ACC112 (cell line): ENCODE measurements at regions not wholly inside any gene's neighbourhood (a gene's known extent, or its start where the extent isn't known, plus 50 kb on each side); places are given as distances from the start of the nearest gene placed in this dataset.

ENCODE experiments used
- H2AFZ ChIP-seq: fragments of 200-600 bp; sonication (generic); one replicate; pipeline ENCODE4 v1.6.0; 2017; ENCODE audit warnings: antibody characterized with exemption, low read length; ENCODE audit not compliant: unreplicated experiment
- H3K27ac ChIP-seq: fragments of 200-600 bp; sonication (generic); 2 replicates; pipeline ENCODE4 v1.5.1; 2014; ENCODE audit warnings: low read depth, mild to moderate bottlenecking, antibody characterized with exemption, low read length, moderate library complexity
- H3K27me3 ChIP-seq: fragments of 200-600 bp; sonication (generic); 2 replicates; pipeline ENCODE4 v1.6.1; 2014; ENCODE audit warnings: mild to moderate bottlenecking, antibody characterized with exemption, low read length, moderate library complexity, mixed read lengths; ENCODE audit not compliant: insufficient read depth
- H3K36me3 ChIP-seq: fragments of 200-600 bp; sonication (generic); 2 replicates; pipeline ENCODE4 v1.6.1; 2016; ENCODE audit warnings: mild to moderate bottlenecking, antibody characterized with exemption, low read length, moderate library complexity, mixed read lengths; ENCODE audit not compliant: insufficient read depth
- H3K4me1 ChIP-seq: fragments of 200-600 bp; sonication (generic); one replicate; pipeline ENCODE4 v1.6.1; 2016; ENCODE audit warnings: low read length, mixed read lengths; ENCODE audit not compliant: insufficient read depth, unreplicated experiment, control insufficient read depth
- H3K4me3 ChIP-seq: fragments of 200-600 bp; sonication (generic); 2 replicates; pipeline ENCODE4 v1.5.1; 2014; ENCODE audit warnings: mild to moderate bottlenecking, low read depth, low read length
- H3K79me2 ChIP-seq: fragments of 200-600 bp; sonication (generic); one replicate; pipeline ENCODE4 v1.6.0; 2016; ENCODE audit warnings: low read length; ENCODE audit not compliant: control insufficient read depth, unreplicated experiment, insufficient read depth

- no peak overlapping the region for H3K4me3 ChIP-seq
- no peak overlapping the region for H3K27ac ChIP-seq
- no peaks in the 10 kb centered on the region for H3K36me3 ChIP-seq
- H2AFZ ChIP-seq, result no peak overlapping the region
- H3K79me2 ChIP-seq, result no peaks in the 10 kb centered on the region
- no peaks in the 10 kb centered on the region for H3K4me1 ChIP-seq
- H3K27me3 ChIP-seq, result peaks cover 73% of the 10 kb centered on the region
Measured at GRCh38 chr13:111038887-111039286, 76.2 kb upstream of the ARHGEF7 start.

DNA sequence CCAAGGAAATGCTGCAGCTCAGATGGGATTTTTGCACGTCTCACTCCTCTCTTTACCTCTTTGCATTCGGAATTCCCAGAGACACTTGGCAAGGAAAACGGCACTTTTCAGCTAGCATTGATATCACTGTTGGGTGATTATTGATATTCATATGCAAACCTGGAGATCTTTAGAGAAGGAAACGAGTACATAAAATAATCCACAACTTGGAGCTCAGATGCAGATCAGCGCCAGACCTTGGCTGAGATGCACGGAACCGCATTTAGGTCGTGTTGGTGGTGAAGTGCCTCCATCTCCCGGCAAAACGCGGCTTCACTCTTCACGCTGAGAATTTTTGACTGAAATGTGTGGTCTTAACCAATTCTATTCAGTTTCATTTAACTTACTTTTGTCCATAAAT lies 77.2 kb upstream of the ARHGEF7 start:
- Histone ChIP-seq H2AFZ (no peak overlapping the region), H3K4me3 (no peak overlapping the region), H3K79me2 (no peaks in the 10 kb centered on the region), H3K27me3 (peaks cover 75% of the 10 kb centered on the region), H3K4me1 (no peaks in the 10 kb centered on the region), H3K36me3 (no peaks in the 10 kb centered on the region), H3K27ac (no peak overlapping the region)

GRCh38 chr13:111036665-111037064 lies 78.4 kb upstream of the ARHGEF7 start:
- Histone ChIP-seq H3K27ac (no peak overlapping the region), H3K79me2 (no peaks in the 10 kb centered on the region), H3K36me3 (no peaks in the 10 kb centered on the region), H3K4me3 (no peak overlapping the region), H2AFZ (no peak overlapping the region), H3K4me1 (no peaks in the 10 kb centered on the region), H3K27me3 (peaks cover 62% of the 10 kb centered on the region)

GRCh38 chr13:111035861-111036260 lies 79.2 kb upstream of the ARHGEF7 start:
- Histone ChIP-seq H3K79me2 (no peaks in the 10 kb centered on the region), H3K27me3 (peaks cover 57% of the 10 kb centered on the region), H3K36me3 (no peaks in the 10 kb centered on the region), H3K4me3 (no peak overlapping the region), H3K4me1 (no peaks in the 10 kb centered on the region), H2AFZ (no peak overlapping the region), H3K27ac (no peak overlapping the region)

- no peaks in the 10 kb centered on the region for H3K36me3 ChIP-seq
- no peak overlapping the region for H2AFZ ChIP-seq
- peaks cover 46% of the 10 kb centered on the region for H3K27me3 ChIP-seq
- H3K4me3 ChIP-seq, result no peak overlapping the region
- H3K79me2 ChIP-seq, result no peaks in the 10 kb centered on the region
- H3K4me1 ChIP-seq, result no peaks in the 10 kb centered on the region
- no peak overlapping the region for H3K27ac ChIP-seq
Measured at GRCh38 chr13:111034811-111035210, 80.3 kb upstream of the ARHGEF7 start.

DNA sequence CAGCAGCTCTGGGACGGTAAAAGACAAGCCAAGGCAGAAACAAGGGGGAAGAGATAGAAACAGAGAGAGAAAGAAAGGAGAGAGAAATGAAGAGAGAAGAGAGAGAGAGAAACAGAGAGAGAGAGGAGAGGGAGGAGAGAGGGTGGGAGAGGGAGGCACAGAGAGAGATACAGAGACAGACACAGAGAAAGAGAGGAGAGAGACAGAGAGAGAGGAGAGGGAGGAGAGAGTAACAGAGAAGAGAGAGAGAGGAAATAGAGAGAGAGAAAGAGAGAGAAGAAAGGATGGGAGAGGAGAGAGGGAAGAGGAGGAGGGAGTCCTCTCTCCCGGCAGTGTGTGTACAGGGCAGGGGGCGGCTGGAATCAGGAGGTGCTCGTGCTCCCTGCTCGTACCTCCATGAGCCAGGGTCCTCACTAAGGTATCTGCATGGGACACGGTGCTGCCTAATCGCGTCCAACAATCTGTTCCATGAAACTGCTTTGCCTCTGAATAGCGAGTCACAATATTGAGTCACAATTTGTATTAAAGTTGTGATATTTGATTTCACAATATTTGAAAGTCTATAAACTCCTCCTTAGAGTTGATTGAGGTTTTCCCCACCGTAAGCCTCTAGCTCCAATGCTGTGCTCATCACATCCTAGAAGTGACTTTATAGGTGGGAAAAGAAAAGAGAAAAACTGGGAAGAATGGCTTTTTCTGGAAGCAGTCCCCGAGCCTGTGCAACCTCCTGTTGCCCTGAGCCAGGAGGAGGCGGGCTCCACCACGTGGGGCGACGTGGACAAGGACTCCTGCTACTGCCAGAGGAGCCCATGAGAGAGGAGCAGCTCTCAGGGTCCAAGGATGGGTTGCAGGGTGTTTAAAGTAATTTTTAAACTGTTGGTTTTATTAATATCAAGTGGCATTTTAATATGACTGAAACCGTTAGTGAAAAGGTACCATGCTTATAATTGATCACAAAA lies 81.7 kb upstream of the ARHGEF7 start:
- Histone ChIP-seq H3K4me3 (no peak overlapping the region), H3K27me3 (peaks cover 33% of the 10 kb centered on the region), H3K4me1 (no peaks in the 10 kb centered on the region), H3K36me3 (no peaks in the 10 kb centered on the region), H2AFZ (no peak overlapping the region), H3K79me2 (no peaks in the 10 kb centered on the region), H3K27ac (no peak overlapping the region)

DNA sequence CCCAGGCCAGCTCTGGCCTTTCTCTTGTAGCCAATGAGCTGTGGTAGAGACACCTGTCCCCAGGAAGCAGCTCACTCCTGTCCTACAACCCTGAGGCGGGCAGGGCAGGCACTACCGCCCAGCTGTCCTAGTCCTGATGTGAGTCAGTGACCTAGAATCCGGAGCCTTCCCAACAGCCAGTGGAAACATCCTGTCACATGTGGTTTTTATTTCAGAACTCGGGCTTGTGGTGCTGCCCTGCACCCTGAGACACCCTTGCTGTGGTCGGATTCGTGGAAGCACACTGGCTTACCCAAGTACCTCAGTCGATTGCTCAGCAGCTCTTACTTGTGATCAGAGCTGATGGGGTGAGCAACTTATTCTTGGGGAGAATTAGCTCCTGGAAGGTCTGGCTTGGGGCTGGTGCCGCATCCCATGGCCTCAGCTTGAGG lies 83.6 kb upstream of the ARHGEF7 start:
- Histone ChIP-seq H3K36me3 (no peaks in the 10 kb centered on the region), H3K27me3 (peaks cover 19% of the 10 kb centered on the region), H3K4me1 (no peaks in the 10 kb centered on the region), H3K27ac (no peak overlapping the region), H3K4me3 (no peak overlapping the region), H3K79me2 (no peaks in the 10 kb centered on the region), H2AFZ (no peak overlapping the region)

DNA sequence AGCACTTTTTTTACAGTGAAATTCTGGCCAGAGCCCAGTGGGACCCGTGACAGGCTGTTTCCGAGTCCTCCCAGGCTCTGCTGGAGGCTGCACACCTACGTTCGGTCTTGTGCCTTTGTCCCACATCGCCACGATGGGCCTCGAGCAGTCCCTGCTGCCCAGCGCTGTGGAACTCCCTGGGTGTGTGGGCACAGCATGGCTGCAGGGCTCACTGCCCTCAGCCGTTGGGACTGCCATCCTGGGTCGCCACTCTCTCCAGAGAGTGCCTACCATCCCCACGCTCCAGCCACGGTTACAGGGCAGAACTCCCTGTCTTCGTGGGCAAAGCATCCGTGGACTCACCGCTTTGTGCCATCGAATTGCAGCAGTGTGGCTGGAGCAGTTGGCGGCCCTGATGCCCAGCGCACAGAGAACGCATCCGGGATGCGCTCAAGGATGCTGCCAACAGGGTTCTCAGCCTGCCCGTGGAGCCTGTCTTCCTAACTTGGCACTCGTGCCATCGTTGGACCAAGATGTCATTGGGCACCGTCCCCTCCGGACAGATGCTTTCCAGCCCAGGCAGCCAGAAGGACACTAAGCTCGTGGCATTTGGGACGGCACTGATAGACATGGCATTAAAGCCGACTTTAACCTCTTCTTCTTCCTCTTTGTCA lies 85.0 kb upstream of the ARHGEF7 start:
- Histone ChIP-seq H2AFZ (no peak overlapping the region), H3K4me3 (no peak overlapping the region), H3K27ac (no peak overlapping the region), H3K27me3 (peaks cover 10% of the 10 kb centered on the region), H3K4me1 (no peaks in the 10 kb centered on the region), H3K36me3 (no peaks in the 10 kb centered on the region), H3K79me2 (no peaks in the 10 kb centered on the region)

DNA sequence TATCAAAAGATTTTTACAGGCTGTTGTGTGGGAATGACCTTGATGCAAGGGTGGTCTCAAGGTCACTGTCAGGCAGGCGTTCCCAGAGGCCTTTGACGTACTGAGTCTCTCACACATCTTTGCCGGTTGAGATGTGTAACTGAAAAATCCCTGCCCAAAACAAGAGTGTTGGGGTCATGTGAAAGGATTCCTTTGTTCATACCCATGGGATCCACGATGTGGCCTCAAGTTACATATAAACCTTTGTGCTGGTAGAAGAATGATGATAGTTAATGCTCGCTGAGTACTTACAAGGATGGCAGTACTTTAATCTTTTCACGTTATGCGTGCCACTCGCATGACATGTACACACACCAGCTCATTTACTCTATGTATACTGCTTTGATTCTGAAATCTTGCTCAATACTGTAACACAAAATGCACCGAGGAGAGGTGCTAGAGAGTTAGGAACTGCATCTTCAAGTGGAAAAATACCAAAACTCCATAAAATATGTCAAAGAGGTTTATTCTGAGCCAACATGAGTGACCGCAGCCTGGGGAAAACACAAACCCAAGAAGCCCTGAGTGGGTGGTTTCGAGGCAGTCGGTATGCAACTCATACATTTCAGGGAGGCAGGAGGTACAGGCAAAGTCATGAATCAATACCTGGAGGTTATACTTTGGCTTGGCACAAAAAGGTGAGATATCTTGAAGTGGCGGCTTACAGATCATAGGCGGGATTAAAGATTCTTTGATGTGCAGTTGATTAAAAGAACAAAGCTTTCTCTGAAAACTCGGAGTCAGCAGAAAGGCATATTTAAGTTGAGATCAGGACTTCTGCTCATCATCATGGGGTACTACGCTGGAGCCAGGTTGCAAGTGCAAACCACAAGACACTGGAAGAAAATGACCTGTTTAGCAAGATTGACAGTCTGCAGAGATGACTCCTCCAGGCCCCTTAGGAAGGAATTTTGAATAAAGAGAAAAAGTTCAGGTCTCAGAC lies 87.4 kb upstream of the ARHGEF7 start:
- Histone ChIP-seq H3K4me3 (no peak overlapping the region), H3K36me3 (no peaks in the 10 kb centered on the region), H3K79me2 (no peaks in the 10 kb centered on the region), H3K4me1 (no peaks in the 10 kb centered on the region), H2AFZ (no peak overlapping the region), H3K27ac (no peak overlapping the region), H3K27me3 (peaks cover 5% of the 10 kb centered on the region)

GRCh38 chr13:111025310-111025709 lies 89.8 kb upstream of the ARHGEF7 start:
- Histone ChIP-seq H3K27ac (no peak overlapping the region), H3K27me3 (peaks cover 5% of the 10 kb centered on the region), H3K36me3 (no peaks in the 10 kb centered on the region), H3K79me2 (no peaks in the 10 kb centered on the region), H3K4me3 (no peak overlapping the region), H3K4me1 (no peaks in the 10 kb centered on the region), H2AFZ (no peak overlapping the region)
